COLO668 (cell line): ENCODE measurements at regions not wholly inside any gene's neighbourhood (a gene's known extent, or its start where the extent isn't known, plus 50 kb on each side); places are given as distances from the start of the nearest gene placed in this dataset.

Experiments
- DNase-seq: peaks from one replicate; lab custom pipeline; 2025; ENCODE audit not compliant: unreplicated experiment; lab: John Stamatoyannopoulos, UW

DNA sequence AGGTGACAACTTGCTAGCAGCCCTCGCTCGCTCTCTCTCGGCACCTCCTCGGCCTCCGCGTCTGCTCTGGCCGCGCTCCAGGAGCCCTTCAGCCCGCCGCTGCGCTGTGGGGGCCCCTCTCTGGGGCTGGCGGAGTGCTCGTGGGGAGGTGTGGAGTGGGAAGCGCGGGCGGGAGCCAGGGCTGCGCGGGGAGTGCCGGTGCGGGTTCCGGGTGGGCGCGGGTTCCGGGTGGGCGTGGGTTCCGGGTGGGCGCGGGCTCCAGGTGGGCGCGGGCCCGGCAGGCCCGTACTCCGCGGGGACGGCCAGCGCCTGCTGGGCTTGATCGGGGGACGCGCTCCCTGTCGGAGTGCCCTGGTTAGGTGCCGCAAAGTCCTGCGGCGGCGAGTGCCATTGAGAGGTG lies 384.3 kb downstream of the GPM6A start:
- no peak for DNase-seq

DNA sequence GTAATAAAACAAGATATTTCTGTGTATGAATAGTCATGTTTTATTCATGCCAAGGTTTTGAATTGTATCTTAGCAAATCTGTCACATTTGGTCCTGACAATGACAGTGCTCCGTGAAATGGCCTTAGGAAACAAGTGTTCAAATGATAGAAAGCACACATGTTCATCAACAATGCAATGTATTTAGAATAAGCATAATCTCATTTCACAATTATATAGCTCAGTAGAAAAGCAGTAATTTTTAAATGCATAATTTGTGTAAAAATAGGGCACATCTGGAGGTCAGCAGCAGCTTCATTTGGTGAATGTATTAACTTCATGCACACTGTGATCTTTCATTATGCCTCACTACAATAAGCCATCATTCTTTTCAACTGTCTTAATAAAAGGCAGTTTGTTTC lies 380.4 kb downstream of the GPM6A start:
- DNase-seq: no peak

- peak; percentile 80 for DNase-seq
These were observed 376.7 kb downstream of the GPM6A start for GRCh38 chr4:175435381-175435783.

DNA sequence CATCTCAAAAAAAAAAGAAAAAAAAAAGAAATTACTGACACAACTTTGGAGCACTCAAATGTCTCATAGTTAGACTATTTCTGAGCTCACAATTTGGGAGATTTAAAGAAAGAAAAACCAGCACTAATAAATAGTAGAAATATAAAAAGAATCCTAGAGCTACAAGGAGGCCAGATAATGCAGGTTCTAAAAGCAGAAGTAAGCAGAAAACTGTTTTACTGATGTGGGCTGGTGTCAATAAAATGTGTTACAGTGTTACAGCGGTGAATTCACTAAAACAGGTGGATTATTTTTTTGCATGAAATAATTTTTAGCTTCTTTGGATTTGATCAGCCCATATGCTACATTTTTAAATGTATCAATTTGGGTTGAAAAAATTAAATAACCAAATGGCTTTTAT lies 375.9 kb downstream of the GPM6A start:
- no peak for DNase-seq

- no peak for DNase-seq
These were observed 371.3 kb downstream of the GPM6A start for GRCh38 chr4:175440786-175441185.

GRCh38 chr4:175441256-175441655 lies 370.8 kb downstream of the GPM6A start:
- DNase-seq: no peak

DNA sequence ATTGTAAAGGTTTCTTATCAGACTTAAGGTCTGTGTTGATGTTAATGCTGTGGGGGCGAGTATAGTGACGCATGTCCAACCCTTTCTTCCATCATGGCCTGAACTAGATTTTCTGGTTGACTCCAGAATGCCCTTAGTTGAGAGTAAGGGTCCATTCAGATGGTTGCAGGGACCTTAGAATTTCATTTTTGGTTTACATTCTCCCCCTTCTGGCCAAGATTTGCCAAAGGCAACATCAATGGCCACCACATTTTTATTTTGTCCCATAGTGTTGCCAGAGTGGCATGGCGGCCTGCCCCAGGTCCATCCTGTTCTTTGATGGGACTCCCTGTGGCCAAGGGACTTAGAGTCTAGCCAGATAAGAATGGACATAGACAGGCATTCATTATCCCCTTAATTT lies 368.5 kb downstream of the GPM6A start:
- DNase-seq: no peak

GRCh38 chr4:175444512-175444911 lies 367.6 kb downstream of the GPM6A start:
- DNase-seq: no peak

- no peak for DNase-seq
These were observed 365.0 kb downstream of the GPM6A start for GRCh38 chr4:175447016-175447415.

DNA sequence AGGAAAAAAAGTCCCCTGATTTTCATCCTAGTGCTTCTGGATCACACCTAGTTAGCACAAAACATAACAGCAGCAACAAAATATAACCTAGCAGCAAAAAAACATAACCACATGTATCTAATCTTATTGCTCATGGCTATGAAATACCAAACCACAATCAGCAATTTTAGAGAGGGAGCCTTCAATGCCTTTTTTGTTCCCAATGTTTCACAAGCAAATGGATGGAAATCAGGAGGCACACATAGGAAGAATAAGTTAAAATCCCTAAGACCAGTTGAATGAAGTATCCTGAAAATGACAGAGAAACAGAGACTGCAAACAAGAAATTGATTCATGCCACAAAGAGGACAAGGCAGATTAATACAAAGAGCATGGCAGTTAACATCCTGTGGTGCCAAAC lies 361.6 kb downstream of the GPM6A start:
- DNase-seq: no peak

- no peak for DNase-seq
These were observed 360.7 kb downstream of the GPM6A start for GRCh38 chr4:175451238-175451965.

GRCh38 chr4:175453456-175453855 lies 358.6 kb downstream of the GPM6A start:
- no peak for DNase-seq

DNA sequence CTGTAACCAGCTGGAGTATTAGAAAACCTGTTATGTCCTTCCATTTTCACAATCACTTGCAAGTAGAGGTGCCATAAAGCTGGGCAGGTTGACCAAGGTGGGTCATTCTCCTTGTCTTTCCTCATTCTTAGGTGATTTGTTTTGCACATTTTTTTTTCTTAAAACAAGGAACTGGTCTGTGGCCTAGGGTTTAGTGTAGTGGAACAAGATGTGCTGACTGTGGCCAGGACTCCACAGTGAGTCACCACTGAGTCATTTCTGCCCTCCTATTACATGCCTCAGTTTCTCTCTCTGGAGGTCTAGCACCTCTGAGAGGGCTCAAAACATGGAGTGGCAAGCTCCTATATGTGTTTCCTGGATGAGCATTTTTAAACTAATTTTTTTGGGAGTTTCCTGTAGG lies 355.9 kb downstream of the GPM6A start:
- DNase-seq: no peak

DNA sequence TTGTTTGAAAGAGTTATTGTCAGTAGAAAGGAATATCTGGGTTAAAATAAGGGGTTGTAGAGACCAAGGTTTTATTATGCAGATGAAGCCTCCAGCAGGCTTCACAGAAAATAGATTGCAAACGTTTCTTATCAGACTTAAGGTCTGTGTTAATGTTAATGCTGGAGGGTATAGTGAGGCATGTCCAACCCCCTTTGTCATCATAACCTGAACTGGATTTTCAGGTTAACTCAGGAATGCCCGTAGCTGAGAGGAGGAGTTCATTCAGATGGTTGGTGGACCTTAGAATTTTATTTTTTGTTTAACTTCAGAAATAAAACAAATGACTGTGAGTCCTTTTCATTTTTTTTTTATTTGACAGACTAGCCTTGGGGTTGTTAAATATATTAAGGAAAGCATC lies 354.1 kb downstream of the GPM6A start:
- DNase-seq: no peak

- DNase-seq: no peak
These were observed 352.5 kb downstream of the GPM6A start for GRCh38 chr4:175459571-175459970.

GRCh38 chr4:175460414-175460813 lies 351.6 kb downstream of the GPM6A start:
- no peak for DNase-seq

DNA sequence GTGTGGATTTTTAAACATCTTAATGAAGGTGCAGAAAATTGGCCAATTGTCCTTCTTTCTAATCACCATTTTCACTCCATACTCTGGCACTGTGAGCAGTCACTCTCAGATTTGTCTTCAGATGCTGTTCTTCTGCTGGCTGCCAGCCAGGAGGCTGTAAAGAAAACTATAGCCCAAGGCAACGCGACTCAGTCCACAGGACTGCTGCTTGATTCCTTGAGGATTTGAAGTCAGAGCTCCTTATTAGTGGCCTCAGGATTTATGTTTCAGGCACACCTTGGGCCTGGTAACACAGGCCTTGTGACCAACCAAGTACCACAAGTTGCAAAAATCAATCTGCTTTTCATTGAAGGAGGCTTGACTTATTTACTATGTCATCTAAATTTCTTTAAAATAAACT lies 342.6 kb downstream of the GPM6A start:
- no peak for DNase-seq

DNA sequence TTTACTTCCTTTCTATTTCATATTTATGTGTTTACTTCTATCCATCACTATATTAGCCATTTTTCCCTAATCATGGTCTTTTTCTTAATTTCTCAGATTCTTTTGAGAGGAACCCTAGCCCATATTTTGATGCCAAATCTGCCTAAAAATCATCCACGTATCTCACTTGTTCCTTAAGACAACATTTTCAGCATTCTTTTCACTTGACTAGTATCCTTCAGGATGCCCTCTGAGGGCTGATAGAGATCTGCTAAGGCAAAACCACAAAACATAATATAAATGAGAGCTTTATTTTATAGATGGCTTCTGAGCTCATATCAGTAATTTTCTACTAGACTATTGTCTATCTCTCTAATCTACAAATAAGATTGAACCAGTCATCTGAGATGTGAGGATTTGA lies 341.9 kb downstream of the GPM6A start:
- DNase-seq: no peak

GRCh38 chr4:175480404-175480803 lies 331.7 kb downstream of the GPM6A start:
- no peak for DNase-seq

- no peak for DNase-seq
These were observed 312.2 kb downstream of the GPM6A start for GRCh38 chr4:175499735-175500352.

DNA sequence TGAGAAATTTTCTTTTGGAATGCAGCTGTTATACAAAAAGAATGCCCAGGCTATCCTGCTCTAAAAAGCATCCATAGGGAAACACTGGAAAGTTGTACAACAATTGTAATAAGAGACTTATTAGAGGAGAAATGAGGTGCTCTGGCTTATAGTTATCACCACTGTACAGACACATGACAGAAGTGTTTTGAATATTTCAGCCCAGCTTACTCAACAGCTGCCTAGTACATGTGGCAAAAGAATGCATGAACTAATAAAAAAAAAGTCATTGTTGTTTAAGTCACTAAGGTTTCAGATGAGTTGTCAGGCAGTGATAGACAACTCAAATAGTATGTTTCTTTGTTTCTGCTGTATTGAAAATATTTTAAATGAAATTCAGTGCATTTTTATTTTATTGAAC lies 307.7 kb downstream of the GPM6A start:
- DNase-seq: no peak

DNA sequence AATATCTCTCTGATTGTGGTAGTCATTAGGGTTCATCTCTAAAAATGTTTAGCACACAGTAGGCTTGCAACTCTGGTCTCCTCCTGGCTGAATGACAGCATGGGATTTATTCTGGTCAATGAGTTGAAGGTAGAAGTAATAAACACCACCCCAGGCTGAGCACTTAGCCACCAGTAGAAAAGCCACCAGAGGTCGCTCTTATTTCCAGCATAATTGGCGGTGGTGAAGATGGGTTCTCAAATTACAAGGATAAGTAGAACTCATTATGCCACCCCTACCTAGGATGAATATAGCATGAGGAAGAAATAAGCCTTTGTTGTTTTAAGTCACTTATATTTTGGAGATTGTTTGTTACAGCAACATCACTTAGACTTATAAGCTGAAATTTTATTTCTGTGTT lies 302.7 kb downstream of the GPM6A start:
- no peak for DNase-seq

GRCh38 chr4:175511861-175512260 lies 300.2 kb downstream of the GPM6A start:
- no peak for DNase-seq
